Keratinocyte (primary cell): ENCODE measurements at regions not wholly inside any gene's neighbourhood (a gene's known extent, or its start where the extent isn't known, plus 50 kb on each side); places are given as distances from the start of the nearest gene placed in this dataset.

Experiments used
- DNase-seq: peaks from one replicate; pipeline ENCODE4 v3.0.0-alpha.2; 2011; ENCODE audit warnings: low read depth, missing footprints, low spot score
- FAIRE-seq: peaks from 2 replicates; lab custom pipeline; 2011; peaks lifted over from hg19 to GRCh38; lab: Jason Lieb, UNC
- H2AFZ ChIP-seq: 2 replicates; pipeline ENCODE4 v1.6.0; 2012; ENCODE audit warnings: low read length, control low read depth, inconsistent platforms; ENCODE audit not compliant: control insufficient read depth
- H3K27ac ChIP-seq: 2 replicates; pipeline ENCODE4 v1.5.1; 2011; ENCODE audit warnings: low read length; ENCODE audit not compliant: control insufficient read depth, insufficient read depth
- H3K27me3 ChIP-seq: 3 replicates; pipeline ENCODE4 v1.6.0; 2011; ENCODE audit warnings: low read length; ENCODE audit not compliant: control insufficient read depth, insufficient read depth; ENCODE audit errors: extremely low read depth
- H3K36me3 ChIP-seq, 2 experiments: 2 replicates in 1 of 2; 3 replicates in 1 of 2; pipeline ENCODE4 v1.5.1; 2011; ENCODE audit warnings: low read length in 2 of 2, mild to moderate bottlenecking in 1 of 2; ENCODE audit not compliant: control insufficient read depth in 2 of 2, insufficient read depth in 2 of 2; ENCODE audit errors: extremely low read depth in 1 of 2
- H3K4me1 ChIP-seq: 3 replicates; pipeline ENCODE4 v1.5.1; 2011; ENCODE audit warnings: low read length; ENCODE audit not compliant: control insufficient read depth, insufficient read depth; ENCODE audit errors: extremely low read depth
- H3K4me2 ChIP-seq: 3 replicates; pipeline ENCODE4 v1.6.0; 2011; ENCODE audit warnings: low read depth, low read length; ENCODE audit not compliant: control insufficient read depth, insufficient read depth; ENCODE audit errors: extremely low read depth
- H3K4me3 ChIP-seq, 3 experiments: fragments of 200-600 bp in 1 of 3; sonication (generic) in 1 of 3; 2 replicates in 2 of 3; 3 replicates in 1 of 3; pipeline ENCODE4 v1.5.1; 2011 to 2016; ENCODE audit warnings: low read length in 3 of 3, mild to moderate bottlenecking in 3 of 3, control low read depth in 2 of 3, inconsistent platforms in 1 of 3, low read depth in 1 of 3, mixed read lengths in 1 of 3, mixed run types in 1 of 3, moderate library complexity in 1 of 3; ENCODE audit not compliant: control insufficient read depth in 2 of 3, insufficient read depth in 2 of 3; ENCODE audit errors: extremely low read depth in 1 of 3
- H3K79me2 ChIP-seq: 2 replicates; pipeline ENCODE4 v1.6.0; 2012; ENCODE audit warnings: low read length; ENCODE audit not compliant: control insufficient read depth, insufficient read depth
- H3K9ac ChIP-seq: 3 replicates; pipeline ENCODE4 v1.6.0; 2011; ENCODE audit warnings: low read length; ENCODE audit not compliant: control insufficient read depth, insufficient read depth; ENCODE audit errors: extremely low read depth
- H3K9me1 ChIP-seq: 3 replicates; pipeline ENCODE4 v1.6.0; 2011; ENCODE audit warnings: low read length; ENCODE audit not compliant: control insufficient read depth, insufficient read depth; ENCODE audit errors: extremely low read depth
- H3K9me3 ChIP-seq: 2 replicates; pipeline ENCODE4 v1.5.1; 2012; ENCODE audit warnings: low read depth, low read length; ENCODE audit not compliant: control insufficient read depth
- H4K20me1 ChIP-seq: 3 replicates; pipeline ENCODE4 v1.6.0; 2011; ENCODE audit warnings: low read length; ENCODE audit not compliant: control insufficient read depth, insufficient read depth; ENCODE audit errors: extremely low read depth
- CTCF ChIP-seq, 3 experiments: IDR thresholded peaks in 1 of 3; conservative IDR thresholded peaks in 1 of 3; optimal IDR thresholded peaks in 1 of 3; 2 replicates in 2 of 3; 3 replicates in 1 of 3; pipeline versions ENCODE3 to v1.5.1; 2011; ENCODE audit warnings: low read length in 3 of 3, mild to moderate bottlenecking in 3 of 3, moderate library complexity in 2 of 3, control low read depth in 1 of 3, inconsistent platforms in 1 of 3; ENCODE audit not compliant: insufficient read depth in 2 of 3; ENCODE audit errors: extremely low read depth in 1 of 3
- EZH2 ChIP-seq: IDR thresholded peaks from one replicate; pipeline ENCODE4 v1.6.1; 2012; ENCODE audit warnings: inconsistent platforms, mild to moderate bottlenecking, low read length, moderate library complexity
- dilution Hi-C: fragments of 300-500 bp; cut with MboI; formaldehyde crosslinking; loops from one replicate; pipeline ENCODE4 v1.7.0; 2020; ENCODE audit warnings: low sequenced_read_pairs; ENCODE audit not compliant: extremely low pct_ligation_motif_present

GRCh38 chr7:52727632-52728031, 307.8 kb upstream of the POM121L12 start:
- Histone ChIP-seq H3K4me3 (no peak overlapping the region), H3K9me3 (no peaks in the 10 kb centered on the region)
- FAIRE-seq: no peak

GRCh38 chr7:52726986-52727385, 308.4 kb upstream of the POM121L12 start:
- H3K4me3 ChIP-seq: no peak overlapping the region
- DNase-seq (no peak), FAIRE-seq (no peak)
- no peaks in the 10 kb centered on the region for H3K9me1 ChIP-seq
- H3K4me2 ChIP-seq: no peak overlapping the region
- no peaks in the 10 kb centered on the region for H3K4me1 ChIP-seq
- H4K20me1 ChIP-seq: no peaks in the 10 kb centered on the region
- no peak overlapping the region for H2AFZ ChIP-seq
- H3K27ac ChIP-seq: no peak overlapping the region
- no peak for TF ChIP-seq CTCF (optimal IDR thresholded peaks at IDR 0.05 in 1 of 3, IDR thresholded peaks at IDR 0.05 in 1 of 3, conservative IDR thresholded peaks at IDR 0.05 in 1 of 3; ENCODE audit: extremely low read depth in 1 of 3, insufficient read depth in 2 of 3, low read length in 3 of 3)
- TF ChIP-seq EZH2: no peak
- no peaks in the 10 kb centered on the region for H3K79me2 ChIP-seq
- H3K27me3 ChIP-seq: no peaks in the 10 kb centered on the region
- dilution Hi-C loops: no loop called here
- H3K9me3 ChIP-seq: no peaks in the 10 kb centered on the region
- no peaks in the 10 kb centered on the region for H3K36me3 ChIP-seq
- no peak overlapping the region for H3K9ac ChIP-seq

More at GRCh38 chr7:52727632-52728031, 307.8 kb upstream of the POM121L12 start:
- Histone ChIP-seq H3K4me2 (no peak overlapping the region), H3K27ac (no peak overlapping the region), H4K20me1 (no peaks in the 10 kb centered on the region), H2AFZ (no peak overlapping the region), H3K79me2 (no peaks in the 10 kb centered on the region), H3K9ac (no peak overlapping the region), H3K36me3 (no peaks in the 10 kb centered on the region), H3K4me1 (no peaks in the 10 kb centered on the region), H3K9me1 (no peaks in the 10 kb centered on the region), H3K27me3 (no peaks in the 10 kb centered on the region)
- TF ChIP-seq EZH2 (no peak), CTCF (optimal IDR thresholded peaks at IDR 0.05 in 1 of 3, IDR thresholded peaks at IDR 0.05 in 1 of 3, conservative IDR thresholded peaks at IDR 0.05 in 1 of 3; ENCODE audit: extremely low read depth in 1 of 3, insufficient read depth in 2 of 3, low read length in 3 of 3) (no peak)
- no peak for DNase-seq
- dilution Hi-C loops: no loop called here
